ENCODE measurements at regions not wholly inside any gene's neighbourhood (a gene's known extent, or its start where the extent isn't known, plus 50 kb on each side); places are given as distances from the start of the nearest gene placed in this dataset.

GRCh38 chr20:50305636-50306477 is 115.2 kb downstream of the CEBPB start:
- Histone ChIP-seq H3K27me3 (ENCODE audit: control insufficient read depth, insufficient read depth, low read length) (no peaks in the 10 kb centered on the region), H3K36me3 (ENCODE audit: control insufficient read depth in 2 of 3, insufficient read depth in 3 of 3, low read length in 3 of 3) (no peaks in the 10 kb centered on the region), H3K9ac (ENCODE audit: low read length in 3 of 3) (peak overlapping the region in 1 of 3 donors; percentile 65), H3K4me3 (ENCODE audit: low read length in 3 of 3) (no peak overlapping the region), H3K4me1 (ENCODE audit: control insufficient read depth in 2 of 3, insufficient read depth in 2 of 3, low read depth in 1 of 3, low read length in 3 of 3) (peaks cover 0 to 33% (median 16%) of the 10 kb centered on the region in 3 donors), H3K9me3 (ENCODE audit: control insufficient read depth in 2 of 3, insufficient read depth in 1 of 3, low read length in 3 of 3) (no peaks in the 10 kb centered on the region), H3K27ac (ENCODE audit: low read depth in 2 of 2, low read length in 2 of 2) (peak overlapping the region; percentile 54 to 95)
- intact Hi-C loops (cut with DNase I) = no loop called here
- FAIRE-seq (no peak), DNase-seq (peak in 4 of 5 donors; percentile 46 to 86 (median 59))
- TF ChIP-seq CTCF (IDR thresholded peaks at IDR 0.05; ENCODE audit: borderline replicate concordance, extremely low read depth, insufficient read depth) = no peak

GRCh38 chr20:50306478-50307423 is 116.1 kb downstream of the CEBPB start:
- peak overlapping the region in 2 of 3 donors; percentile 19 to 31 for H3K9ac ChIP-seq (ENCODE audit: low read length in 3 of 3)
- FAIRE-seq = no peak
- H3K27me3 ChIP-seq (ENCODE audit: control insufficient read depth, insufficient read depth, low read length) = no peaks in the 10 kb centered on the region
- peak overlapping the region; percentile 54 to 95 for H3K27ac ChIP-seq (ENCODE audit: low read depth in 2 of 2, low read length in 2 of 2)
- H3K36me3 ChIP-seq (ENCODE audit: control insufficient read depth in 2 of 3, insufficient read depth in 3 of 3, low read length in 3 of 3) = no peaks in the 10 kb centered on the region
- H3K9me3 ChIP-seq (ENCODE audit: control insufficient read depth in 2 of 3, insufficient read depth in 1 of 3, low read length in 3 of 3) = no peaks in the 10 kb centered on the region
- no peak overlapping the region for H3K4me3 ChIP-seq (ENCODE audit: low read length in 3 of 3)
- no peak for TF ChIP-seq CTCF (IDR thresholded peaks at IDR 0.05; ENCODE audit: borderline replicate concordance, extremely low read depth, insufficient read depth)
- intact Hi-C loops (cut with DNase I) = no loop called here
- no peak for DNase-seq
- peaks cover 0 to 33% (median 16%) of the 10 kb centered on the region in 3 donors for H3K4me1 ChIP-seq (ENCODE audit: control insufficient read depth in 2 of 3, insufficient read depth in 2 of 3, low read depth in 1 of 3, low read length in 3 of 3)

GRCh38 chr20:50308166-50308512 is 117.5 kb downstream of the CEBPB start:
- peak overlapping the region; percentile 26 to 93 for H3K27ac ChIP-seq (ENCODE audit: low read depth in 2 of 2, low read length in 2 of 2)
- DNase-seq (no peak), FAIRE-seq (no peak)
- intact Hi-C loops (cut with DNase I) = no loop called here
- H3K27me3 ChIP-seq (ENCODE audit: control insufficient read depth, insufficient read depth, low read length) = no peaks in the 10 kb centered on the region
- TF ChIP-seq CTCF (IDR thresholded peaks at IDR 0.05; ENCODE audit: borderline replicate concordance, extremely low read depth, insufficient read depth) = no peak
- no peaks in the 10 kb centered on the region for H3K36me3 ChIP-seq (ENCODE audit: control insufficient read depth in 2 of 3, insufficient read depth in 3 of 3, low read length in 3 of 3)
- peak overlapping the region in 2 of 3 donors; percentile 48 to 66 for H3K9ac ChIP-seq (ENCODE audit: low read length in 3 of 3)
- H3K9me3 ChIP-seq (ENCODE audit: control insufficient read depth in 2 of 3, insufficient read depth in 1 of 3, low read length in 3 of 3) = no peaks in the 10 kb centered on the region
- H3K4me3 ChIP-seq (ENCODE audit: low read length in 3 of 3) = no peak overlapping the region
- H3K4me1 ChIP-seq (ENCODE audit: control insufficient read depth in 2 of 3, insufficient read depth in 2 of 3, low read depth in 1 of 3, low read length in 3 of 3) = peaks cover 0 to 43% (median 20%) of the 10 kb centered on the region in 3 donors

Data from kidney (tissue), 13 donors.